GM18873 (cell line): ENCODE measurements at regions not wholly inside any gene's neighbourhood (a gene's known extent, or its start where the extent isn't known, plus 50 kb on each side); places are given as distances from the start of the nearest gene placed in this dataset.
"Not testable (repeated sequence)": the region's sequence is repeated elsewhere in the genome, so short reads cannot be mapped to it uniquely, and the experiment has no call there.

Source experiments
- ATAC-seq: cut with Tn5 transposase; IDR thresholded peaks from one replicate; pipeline ENCODE4 v1.9.1; 2021; ENCODE audit warnings: mild to moderate bottlenecking, moderate library complexity, moderate number of reproducible peaks; ENCODE audit not compliant: unreplicated experiment, low FRiP score

DNA sequence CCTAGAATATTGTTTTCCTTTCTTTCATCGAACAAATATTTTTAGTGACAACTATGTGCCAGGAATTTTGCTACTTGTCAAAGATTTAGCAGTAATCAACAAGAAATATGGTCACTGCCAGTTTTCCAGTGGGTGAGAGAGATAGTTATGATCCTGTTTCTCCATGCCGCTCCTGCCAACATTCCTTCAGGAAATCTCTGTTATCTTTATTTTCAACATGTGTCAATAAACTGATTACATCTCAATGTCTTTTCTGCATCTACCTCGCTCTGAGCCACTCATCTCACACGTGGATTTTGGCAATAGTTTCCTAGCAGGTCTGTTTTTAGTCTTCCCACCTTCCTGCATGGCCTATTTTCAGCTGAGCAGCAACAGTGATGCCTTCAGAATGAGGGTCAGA lies 650.0 kb upstream of the STXBP6 start:
- ATAC-seq, result no peak

DNA sequence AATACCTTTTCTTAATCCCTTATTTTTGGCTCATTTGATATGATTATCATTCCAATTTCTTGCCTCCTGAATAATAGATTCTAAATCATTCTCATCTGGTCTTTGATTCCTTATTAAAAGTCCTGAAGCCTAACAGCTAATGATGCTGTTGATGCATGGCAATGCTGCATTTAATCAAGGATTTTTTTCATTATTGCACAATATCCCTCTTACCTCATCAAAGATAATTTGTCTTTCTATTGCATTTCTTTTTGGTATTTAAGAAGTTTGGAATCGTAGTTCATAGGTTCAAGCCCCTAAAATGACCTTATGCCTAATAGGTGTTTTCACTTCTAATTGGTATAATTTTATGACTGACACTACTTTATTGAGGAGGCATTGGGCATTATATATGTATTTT lies 648.2 kb upstream of the STXBP6 start:
- no peak for ATAC-seq

DNA sequence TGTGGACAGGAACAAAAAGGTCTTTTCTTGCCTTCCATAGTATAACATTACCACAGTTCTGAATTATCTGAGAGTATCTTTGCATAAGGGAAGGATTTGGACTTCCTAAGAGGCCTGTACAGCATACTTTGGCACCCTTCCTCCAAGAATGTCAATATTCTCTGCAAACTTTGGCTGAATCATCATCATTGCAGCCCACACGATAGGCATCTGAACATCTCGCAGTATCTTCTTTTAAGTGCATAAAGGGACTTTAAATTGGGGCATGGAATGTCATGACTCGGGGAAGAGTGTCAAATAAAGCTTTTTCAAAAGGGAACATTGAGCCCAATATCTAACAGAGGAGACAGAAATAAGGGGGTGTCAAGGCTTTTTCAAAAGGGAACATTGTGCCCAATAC lies 646.2 kb upstream of the STXBP6 start:
- ATAC-seq, result no peak

DNA sequence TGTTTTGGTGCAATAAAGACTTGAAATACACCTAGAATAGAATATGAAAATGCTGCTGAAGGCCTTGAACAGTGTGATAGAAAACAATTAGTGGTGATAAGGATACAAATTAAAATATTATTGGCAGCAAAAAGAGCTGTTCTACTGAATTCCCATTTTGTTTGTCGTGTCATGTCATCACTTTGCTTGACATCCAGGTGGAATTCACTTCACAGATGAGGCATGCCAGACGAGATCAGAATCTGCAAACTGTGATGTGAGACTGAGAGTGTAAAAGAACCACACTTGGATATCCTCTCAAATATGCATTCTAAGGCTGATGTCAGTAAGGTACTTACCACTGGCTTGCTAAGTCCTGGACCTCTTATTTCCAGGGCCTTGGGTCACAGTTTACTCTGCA lies 635.1 kb upstream of the STXBP6 start:
- no peak for ATAC-seq

DNA sequence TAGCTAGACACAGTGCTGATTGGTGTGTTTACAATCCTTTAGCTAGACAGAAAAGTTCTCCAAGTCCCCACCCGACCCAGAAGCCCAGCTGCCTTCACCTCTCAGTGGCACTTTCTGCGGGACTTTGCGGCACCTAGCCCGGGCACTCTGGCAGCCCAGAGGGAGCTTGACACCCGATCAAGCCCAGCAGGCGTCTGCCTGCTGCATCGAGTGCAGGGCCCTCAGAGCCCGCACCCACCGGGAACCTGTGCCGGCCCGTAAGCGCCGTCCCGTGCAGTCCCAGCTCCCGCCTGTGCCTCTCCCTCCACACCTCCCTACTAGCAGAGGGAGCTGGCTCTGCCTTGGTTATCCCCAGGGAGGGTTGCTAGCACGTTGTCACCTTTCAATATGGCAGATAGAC lies 631.0 kb upstream of the STXBP6 start:
- no peak for ATAC-seq

DNA sequence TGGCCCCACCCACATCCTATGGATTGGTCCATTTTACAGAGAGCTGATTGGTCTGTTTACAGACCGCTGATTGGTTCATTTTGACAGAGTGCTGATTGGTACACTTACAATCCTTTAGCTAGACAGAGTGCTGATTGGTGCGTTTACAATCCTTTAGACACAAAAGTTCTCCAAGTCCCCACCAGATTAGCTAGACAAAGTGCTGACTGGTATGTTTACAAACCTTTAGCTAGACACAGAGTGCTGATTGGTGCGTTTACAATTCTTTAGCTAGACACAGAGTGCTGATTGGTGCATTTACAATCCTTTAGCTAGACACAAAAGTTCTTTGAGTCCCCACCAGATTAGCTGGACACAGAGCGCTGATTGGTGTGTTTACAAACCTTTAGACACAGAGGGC lies 630.6 kb upstream of the STXBP6 start:
- not testable (repeated sequence) for ATAC-seq

DNA sequence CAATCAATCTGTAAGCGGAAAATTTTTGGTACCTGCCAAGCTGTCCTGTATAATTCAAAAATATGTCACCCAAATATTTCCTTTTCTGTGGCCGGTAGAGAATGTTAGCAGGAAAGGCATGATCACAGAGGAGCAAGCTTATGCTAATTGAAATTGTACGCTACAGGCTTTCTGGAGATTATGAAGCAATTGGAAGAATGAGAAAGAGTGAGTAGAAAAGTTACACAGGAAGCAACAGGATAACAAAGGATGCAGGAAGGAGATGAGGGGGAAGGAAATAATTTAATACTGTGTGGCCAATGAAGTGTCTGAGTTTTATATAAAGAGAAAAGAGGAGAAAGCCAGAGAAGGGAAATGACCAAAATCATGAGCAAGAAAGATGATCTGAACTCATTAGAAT lies 627.2 kb upstream of the STXBP6 start:
- ATAC-seq, result no peak

DNA sequence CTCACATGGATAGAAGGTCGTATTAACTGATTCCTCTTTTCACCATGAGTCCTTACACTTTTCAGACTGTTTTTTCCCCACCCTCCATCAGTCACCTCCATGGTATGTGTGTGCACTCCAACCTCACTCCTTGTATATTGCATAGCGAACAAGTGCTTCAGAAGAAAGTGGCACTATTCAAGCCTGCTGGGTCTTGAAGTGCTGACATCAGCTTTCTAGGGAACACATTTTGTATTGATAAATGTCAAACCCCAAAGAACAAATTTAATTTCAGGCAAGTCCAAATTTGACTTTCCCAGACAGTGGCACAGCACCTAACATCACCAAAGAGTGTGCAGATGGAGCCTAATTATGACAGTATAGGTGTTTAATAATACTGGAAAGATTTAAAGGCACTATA lies 617.4 kb upstream of the STXBP6 start:
- ATAC-seq, result no peak

DNA sequence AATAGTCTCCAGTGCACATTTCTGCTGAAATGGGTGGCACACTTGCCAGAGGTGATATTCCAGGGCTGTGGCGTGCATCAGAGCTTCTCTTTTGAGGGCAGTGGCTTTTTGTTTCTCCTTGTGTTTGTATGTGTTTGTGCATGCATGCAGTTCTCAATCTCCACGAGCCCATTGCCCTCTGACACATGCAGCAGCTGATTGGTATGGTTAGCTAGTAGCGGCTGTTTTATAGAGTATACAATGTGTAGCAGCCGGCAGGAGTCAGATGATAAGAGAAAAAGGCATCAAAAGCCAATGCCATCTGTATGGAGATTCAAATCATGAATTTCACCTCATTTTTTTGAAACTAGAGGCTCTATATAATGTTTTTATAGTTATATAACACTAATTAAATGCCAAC lies 616.9 kb upstream of the STXBP6 start:
- no peak for ATAC-seq

DNA sequence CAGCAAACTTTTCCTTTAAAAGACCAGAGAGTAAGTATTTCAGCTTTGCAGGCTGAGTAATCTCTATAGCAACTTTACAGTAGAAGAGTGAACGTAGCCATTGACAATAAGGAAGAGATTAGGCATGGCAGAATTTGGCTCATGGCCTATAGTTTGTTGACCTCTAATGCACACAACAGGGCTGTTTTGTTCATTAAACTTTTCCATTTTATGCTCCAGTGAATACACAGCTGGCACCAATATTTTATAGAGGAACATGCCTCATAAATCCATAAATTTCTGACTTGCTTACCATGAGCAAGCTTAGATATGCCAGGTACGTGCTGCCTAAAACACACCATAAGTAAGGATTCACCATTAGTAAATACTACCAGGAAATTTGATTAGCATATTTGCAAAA lies 609.0 kb upstream of the STXBP6 start:
- no peak for ATAC-seq

DNA sequence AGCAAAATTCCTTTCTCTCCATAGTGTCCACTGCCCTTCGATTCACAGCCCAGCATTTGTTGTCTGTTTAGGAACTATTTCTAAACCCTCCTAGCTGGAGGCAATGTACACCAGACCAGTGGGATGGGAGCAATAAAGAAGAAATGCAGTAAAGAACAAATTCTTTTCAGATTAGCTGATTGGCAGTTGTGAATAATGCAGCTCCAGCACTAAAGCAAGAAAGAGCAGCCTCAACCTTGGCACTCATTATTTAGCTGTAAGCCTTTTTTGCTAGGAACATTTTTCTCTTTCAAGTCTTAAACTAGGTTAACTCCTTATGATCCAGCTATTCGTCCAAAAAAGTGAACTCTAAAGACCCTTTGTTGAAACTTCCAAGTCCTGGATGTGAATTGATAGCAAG lies 580.5 kb upstream of the STXBP6 start:
- no peak for ATAC-seq

DNA sequence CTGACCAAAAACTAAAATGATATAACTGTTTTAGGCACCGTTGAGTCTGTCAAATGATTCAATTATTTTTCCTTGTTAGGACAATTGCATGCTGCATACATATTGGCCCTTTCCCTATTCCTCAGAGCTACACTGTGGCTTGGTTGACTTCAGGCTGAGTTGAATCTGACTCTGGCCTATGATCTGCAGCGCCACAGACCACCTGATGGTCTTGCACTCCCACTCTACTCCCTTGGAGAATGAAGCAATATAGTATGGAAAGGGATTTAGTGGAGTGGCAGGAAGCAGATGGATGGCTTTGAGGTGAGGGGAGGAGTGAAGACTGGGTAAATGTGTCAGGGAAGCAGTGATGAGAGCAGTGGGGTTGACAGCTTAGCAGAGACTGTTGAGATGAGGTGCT lies 579.0 kb upstream of the STXBP6 start:
- no peak for ATAC-seq

DNA sequence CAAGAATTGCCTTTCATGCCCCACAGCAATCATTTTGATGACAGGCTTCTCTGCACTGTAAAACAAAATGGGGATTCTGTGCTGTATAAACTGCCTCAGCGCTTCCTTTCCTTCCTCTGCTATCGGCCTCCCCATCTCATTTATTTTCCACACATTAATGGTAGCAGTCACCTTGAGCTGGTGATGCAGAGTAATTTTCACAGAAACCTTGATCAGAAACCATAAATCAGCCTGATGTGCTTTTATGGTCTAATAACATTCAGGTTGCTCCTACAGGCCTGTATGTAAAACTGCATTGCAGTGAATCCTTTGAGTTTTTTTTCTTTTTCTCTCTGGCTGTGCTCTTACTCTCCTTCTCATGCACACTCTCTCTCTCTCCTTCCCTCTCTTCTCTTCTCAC lies 578.4 kb upstream of the STXBP6 start:
- no peak for ATAC-seq

DNA sequence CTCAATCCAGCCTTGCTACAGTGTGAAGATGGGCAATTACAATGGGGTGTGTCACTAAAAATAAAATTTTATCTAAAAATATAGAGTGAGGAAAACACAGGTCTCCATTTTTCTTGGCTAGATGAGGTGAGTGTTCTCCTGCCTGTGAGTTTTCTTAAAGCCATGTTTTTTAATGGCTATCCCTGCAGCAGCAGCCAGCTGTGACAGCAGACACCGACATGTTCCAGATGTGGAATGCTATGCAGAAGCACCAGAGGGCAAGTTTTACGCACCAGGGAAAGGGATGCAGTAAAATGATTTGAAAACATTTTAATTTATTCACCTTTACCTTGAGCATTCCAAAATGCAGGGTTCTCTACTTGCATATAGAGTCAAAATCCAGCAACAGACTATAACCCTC lies 577.0 kb upstream of the STXBP6 start:
- no peak for ATAC-seq

DNA sequence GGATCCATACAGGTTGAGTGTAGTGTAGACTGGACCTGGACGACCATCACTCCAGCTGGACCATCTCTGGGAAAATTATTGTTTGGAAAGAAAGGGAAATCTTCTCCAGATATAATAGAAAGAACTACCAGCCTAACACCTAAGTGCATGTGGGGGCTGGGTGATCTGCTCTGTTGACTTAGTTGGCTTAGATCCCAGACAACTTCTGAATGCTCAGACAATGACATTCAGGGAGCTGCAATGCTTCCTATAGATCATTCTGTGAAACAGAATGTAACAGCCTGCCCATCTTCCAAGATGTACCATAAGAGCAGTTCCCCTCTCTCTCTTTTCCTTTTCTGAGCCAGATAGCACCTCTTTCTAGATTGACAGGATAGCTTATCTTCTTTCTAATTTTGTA lies 572.8 kb upstream of the STXBP6 start:
- ATAC-seq, result no peak

DNA sequence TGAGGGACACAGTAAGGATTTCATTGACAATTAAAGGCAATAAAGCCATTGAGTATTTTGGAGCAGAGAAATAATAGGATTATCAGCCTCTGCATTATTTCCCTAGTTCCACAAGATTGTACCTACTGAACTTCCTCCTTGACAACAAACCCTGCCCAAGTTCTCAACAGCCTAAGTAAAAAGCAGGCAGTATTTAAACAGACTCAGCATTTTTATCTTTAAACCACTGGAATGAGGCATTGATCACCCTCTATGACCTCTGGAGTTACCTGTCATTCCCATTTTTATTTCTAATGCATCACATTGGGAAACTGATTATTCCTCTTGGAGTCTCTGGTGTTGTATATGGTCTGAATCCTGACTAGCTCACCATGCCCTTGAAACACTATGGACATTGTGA lies 570.6 kb upstream of the STXBP6 start:
- ATAC-seq, result no peak

DNA sequence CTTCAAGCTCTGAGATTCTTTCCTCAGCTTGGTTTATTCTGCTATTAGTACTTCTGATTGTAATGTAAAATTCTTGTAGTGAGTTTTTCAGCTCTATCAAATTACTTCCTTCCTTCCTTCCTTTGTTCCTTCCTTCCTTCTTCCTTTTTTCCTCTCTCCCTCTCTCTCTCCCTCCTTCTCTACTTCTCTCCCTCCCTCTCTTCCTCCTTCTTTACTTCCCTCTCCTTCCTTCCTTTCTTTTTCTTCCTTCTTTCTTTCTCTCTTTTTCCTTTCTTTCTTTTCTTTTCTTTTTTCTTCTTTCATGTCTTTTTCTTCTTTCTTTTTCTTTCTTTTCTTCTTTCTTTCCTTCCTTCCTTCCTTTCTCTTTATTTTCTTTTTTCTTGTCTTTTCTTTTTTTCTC lies 565.2 kb upstream of the STXBP6 start:
- ATAC-seq, result no peak

DNA sequence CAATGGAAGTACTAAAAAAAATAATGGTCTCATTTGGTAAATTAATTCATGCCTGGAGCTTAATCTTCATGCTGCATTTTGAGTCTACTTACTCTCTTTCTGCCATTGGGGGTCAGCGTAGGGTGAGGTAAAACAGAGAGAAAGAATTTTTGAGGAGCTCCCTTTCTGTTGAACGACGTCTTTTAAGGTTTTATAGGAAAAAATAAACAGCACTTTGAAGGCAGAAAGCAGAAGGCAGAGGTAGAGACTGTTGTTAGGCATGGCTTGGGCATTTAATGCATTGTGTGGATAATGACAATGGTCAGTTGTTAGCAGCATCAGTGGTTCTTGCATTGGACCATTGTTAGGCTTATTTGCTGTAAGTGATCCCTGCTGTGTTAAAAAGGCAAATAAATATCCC lies 557.2 kb upstream of the STXBP6 start:
- no peak for ATAC-seq

DNA sequence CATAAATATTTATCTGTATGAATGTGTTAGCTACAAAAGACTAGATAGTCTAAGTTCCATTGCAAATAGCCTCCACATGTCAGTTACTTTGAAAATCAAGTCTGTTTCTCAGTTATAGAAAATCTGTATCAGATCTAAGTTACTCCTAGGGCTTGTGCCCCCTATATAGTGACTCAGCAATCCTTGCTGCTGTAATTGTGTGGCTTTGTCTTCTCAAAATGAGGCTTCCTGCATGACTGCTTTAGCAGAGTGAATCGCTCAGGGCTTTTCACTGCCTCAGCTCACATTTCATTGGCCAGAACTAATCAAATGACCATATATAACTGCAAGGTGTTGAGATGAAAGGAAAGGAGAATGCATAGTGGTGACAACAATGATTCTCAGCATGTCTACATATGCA lies 552.2 kb upstream of the STXBP6 start:
- no peak for ATAC-seq

DNA sequence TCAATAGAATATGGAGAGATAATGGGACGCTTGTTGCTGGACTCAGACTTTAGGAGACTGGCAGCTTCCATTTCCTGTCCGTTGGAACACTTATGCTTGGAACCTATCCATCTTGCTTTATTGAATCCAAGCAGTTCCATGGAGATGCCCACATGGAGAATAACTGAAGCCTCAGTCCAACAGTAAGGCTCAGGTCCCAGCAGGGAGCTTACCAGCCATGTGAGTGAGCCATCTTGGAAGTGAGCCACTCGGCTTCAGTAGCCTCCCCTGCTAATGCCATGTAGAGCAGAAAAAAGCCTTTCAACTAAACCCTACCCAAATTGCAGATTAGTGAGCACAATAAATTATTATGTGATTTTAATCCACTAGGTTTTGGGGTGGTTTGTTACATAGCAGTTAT lies 538.8 kb upstream of the STXBP6 start:
- ATAC-seq, result no peak

DNA sequence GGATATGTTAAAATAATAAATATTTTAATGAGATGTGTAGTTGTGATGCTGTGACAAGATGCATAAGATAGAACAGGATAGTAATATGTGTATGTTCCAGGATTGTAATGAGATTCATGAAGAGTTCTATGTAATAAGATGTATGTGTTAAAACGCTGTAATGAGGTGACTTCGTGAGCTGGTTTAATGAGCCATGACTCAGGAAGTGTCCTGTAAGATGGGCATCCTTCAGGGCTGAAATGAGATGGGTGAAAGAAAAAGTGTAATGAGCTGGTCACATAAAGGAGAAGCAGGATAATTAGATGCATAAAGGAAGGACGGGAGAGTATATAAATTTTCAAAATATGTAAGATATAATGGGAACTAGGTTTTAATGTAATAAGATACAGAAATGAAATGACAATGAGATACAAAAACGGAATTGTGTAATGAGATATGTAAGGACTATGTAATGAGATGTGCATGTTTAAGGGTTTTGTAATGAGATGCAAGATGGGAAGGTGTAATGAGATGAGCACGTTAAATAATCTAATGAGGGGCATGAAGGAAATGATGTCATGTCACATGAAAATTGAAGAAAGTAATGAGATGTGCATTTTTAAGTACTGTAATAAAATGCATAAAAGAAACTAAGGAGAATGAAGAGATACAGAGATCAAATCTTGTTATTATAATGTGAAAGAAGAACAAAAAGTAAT lies 524.8 kb upstream of the STXBP6 start:
- no peak for ATAC-seq

DNA sequence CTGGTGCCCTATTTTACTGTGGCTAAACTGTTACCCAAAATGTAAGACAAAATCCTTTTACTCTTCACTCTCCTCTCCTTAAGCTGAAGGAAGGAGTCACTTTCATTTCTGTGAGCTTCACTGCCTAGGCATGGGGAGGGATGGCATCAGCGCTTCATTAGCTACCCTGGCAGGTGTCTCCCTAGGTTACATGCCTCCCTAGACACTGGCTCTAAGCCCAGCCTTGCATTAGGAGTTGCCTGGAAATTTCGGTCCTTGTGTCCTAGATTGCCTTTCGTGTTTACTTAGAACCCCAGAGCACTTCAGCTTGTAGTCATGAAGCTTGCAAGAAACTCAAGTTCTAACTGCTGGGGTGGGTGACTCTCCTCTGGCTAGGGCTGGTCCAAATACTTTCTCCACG lies 520.5 kb upstream of the STXBP6 start:
- no peak for ATAC-seq

DNA sequence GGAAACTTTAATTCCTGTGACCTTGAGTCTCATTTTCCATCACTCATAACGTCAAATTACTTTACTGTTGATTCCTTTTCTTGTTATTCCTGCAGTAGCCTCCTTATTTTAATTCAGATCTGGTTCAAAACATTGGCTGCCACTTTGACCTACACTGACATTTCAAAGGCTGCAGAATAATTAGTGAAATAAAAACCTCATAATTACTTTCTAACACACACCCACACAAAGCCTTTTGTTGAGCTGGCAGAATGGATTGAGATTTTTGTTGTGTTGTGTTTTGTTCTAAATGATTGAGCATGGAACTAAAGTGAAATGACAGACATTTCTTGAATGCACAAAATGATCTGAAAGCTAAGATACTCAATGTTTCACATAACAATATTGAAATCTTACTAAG lies 507.5 kb upstream of the STXBP6 start:
- ATAC-seq, result no peak
